ENCODE measurements at regions not wholly inside any gene's neighbourhood (a gene's known extent, or its start where the extent isn't known, plus 50 kb on each side); places are given as distances from the start of the nearest gene placed in this dataset.

- no peak for FAIRE-seq
- DNase-seq (ENCODE audit: insufficient read length, low spot score) = no peak
- TF ChIP-seq CTCF (IDR thresholded peaks at IDR 0.05; ENCODE audit: insufficient read depth, missing control alignments) = no peak
Measured at GRCh38 chr2:236871500-236872001, 214.1 kb upstream of the COPS8 start.

GRCh38 chr2:236872015-236872414, 213.7 kb upstream of the COPS8 start:
- no peak for TF ChIP-seq CTCF (IDR thresholded peaks at IDR 0.05; ENCODE audit: insufficient read depth, missing control alignments)
- DNase-seq (ENCODE audit: insufficient read length, low spot score) (no peak), FAIRE-seq (no peak)

- no peak for FAIRE-seq
- no peak for TF ChIP-seq CTCF (IDR thresholded peaks at IDR 0.05; ENCODE audit: insufficient read depth, missing control alignments)
- DNase-seq (ENCODE audit: insufficient read length, low spot score) = no peak
Measured at GRCh38 chr2:236872981-236873380, 212.7 kb upstream of the COPS8 start.

DNA sequence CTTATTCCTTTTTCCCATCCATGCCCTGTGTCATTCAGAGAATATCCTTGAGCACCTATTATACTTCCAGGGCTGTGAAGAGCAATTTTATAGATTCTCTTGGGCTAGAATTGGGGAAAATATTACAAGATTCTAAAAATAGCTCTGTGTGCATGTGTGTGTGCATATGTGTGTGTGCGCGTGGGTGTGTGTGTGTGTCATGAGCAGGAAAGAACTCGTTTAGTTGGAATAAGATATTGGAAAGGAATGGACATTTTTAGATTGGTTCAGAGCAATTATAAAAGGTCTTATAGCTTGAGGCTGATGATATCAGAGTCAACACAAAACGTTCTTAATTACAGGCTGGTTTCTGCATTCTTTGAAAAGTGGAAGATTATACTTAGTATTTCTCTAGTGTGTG, 212.1 kb upstream of the COPS8 start:
- FAIRE-seq (no peak), DNase-seq (ENCODE audit: insufficient read length, low spot score) (no peak)
- no peak for TF ChIP-seq CTCF (IDR thresholded peaks at IDR 0.05; ENCODE audit: insufficient read depth, missing control alignments)

DNA sequence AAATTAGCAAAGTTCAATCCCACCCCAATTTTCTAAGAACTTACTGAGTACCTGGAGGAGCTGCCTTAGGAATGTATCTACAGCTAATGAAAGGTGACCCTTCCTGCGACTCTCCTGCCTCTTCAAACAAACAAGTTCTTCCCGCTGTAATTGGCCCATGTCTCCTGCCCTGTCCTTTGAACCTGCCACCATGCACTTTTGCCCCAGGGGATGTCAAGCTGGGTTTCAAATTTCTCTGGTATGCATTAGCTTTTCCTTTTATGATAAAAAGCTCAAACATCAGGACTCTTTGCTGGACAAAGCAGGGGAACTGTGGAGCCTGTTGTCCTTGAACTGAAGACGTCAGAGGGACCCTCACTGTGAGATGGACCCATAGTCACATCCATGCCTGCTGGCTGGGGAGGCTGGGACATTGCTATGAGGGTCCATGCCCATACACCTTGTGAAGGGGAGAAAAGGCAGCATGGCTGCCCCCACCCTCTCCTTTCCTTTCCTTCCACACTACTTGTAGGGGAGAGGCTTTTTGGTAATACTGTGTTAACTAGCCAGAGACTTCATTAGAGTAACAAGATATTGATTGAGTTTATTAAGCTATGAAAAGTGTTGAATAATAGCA, 210.7 kb upstream of the COPS8 start:
- DNase-seq (ENCODE audit: insufficient read length, low spot score) (no peak), FAIRE-seq (no peak)
- no peak for TF ChIP-seq CTCF (IDR thresholded peaks at IDR 0.05; ENCODE audit: insufficient read depth, missing control alignments)

DNA sequence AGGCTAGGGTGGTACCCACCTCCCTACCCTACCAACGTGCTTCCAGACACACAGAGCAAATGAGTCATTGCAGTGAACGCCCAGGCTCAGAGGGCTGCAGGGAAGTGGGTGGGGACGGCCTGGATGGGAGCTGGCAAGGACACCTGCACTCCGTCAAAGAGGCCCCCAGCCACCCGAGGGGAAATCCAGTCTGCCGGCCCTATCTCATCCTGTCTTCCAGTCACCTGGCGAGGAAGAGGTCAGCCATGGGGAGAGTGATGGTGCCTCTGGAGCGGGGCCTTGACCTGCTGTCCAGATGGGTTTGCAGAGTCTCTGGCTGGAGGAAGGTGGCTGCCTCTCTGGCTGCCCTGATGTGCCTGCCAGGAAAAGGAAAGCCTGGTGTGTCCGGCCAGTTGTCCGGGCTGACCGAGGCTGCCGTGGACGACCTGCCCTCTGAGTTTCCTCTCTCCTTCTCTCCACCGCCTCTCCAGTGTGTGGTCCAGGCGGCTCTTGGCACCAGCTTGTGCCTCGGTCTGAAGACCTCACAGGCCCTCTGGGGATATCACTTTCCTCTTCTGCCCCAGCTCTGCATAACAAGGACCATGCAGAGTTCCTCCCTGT, 209.7 kb upstream of the COPS8 start:
- FAIRE-seq (no peak), DNase-seq (ENCODE audit: insufficient read length, low spot score) (no peak)
- no peak for TF ChIP-seq CTCF (IDR thresholded peaks at IDR 0.05; ENCODE audit: insufficient read depth, missing control alignments)

DNA sequence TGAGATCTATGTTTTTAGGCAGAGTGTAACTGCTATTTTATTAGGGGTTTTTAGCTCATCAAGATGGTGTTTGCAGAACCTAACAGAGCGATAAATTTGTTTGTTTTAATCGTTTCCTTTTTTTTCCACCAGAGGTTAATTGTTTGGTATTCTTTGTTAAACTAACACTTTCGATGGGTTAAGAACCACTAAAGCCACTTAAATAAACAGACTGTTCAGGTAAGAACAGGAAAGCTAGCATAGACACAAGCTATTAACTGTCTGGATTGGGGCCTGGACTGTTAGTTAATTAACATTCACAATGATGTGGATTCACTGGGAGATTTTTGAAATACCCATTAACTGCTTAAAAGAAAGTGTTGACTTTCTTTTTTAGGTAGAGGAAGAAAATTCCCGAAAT, 209.0 kb upstream of the COPS8 start:
- no peak for FAIRE-seq
- TF ChIP-seq CTCF (IDR thresholded peaks at IDR 0.05; ENCODE audit: insufficient read depth, missing control alignments) = no peak
- DNase-seq (ENCODE audit: insufficient read length, low spot score) = no peak
